ENCODE measurements at regions not wholly inside any gene's neighbourhood (a gene's known extent, or its start where the extent isn't known, plus 50 kb on each side); places are given as distances from the start of the nearest gene placed in this dataset.

DNA sequence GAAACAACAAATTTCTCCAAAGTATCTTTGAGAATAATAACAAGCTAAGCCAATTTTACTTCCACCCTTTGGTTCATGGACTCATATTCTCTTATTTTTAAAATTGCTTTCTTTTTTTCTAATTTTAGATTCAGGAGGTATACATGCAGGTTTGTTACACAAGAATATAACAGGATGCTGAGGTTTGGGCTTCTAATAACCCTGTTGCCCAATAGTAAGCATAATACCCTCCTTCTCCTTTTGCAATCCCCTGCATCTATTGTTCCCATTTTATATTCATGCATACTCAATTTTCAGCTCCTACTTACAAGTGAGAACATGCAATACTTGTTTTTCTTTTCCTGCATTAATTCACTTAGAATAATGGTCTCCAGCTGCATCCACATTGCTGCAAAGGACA is 202.3 kb upstream of the FSTL5 start:
- TF ChIP-seq, protein P1, sequence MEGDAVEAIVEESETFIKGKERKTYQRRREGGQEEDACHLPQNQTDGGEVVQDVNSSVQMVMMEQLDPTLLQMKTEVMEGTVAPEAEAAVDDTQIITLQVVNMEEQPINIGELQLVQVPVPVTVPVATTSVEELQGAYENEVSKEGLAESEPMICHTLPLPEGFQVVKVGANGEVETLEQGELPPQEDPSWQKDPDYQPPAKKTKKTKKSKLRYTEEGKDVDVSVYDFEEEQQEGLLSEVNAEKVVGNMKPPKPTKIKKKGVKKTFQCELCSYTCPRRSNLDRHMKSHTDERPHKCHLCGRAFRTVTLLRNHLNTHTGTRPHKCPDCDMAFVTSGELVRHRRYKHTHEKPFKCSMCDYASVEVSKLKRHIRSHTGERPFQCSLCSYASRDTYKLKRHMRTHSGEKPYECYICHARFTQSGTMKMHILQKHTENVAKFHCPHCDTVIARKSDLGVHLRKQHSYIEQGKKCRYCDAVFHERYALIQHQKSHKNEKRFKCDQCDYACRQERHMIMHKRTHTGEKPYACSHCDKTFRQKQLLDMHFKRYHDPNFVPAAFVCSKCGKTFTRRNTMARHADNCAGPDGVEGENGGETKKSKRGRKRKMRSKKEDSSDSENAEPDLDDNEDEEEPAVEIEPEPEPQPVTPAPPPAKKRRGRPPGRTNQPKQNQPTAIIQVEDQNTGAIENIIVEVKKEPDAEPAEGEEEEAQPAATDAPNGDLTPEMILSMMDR (conservative IDR thresholded peaks at IDR 0.05) = no peak
- TF ChIP-seq ZFX (IDR thresholded peaks at IDR 0.05) = no peak
